ENCODE measurements at regions not wholly inside any gene's neighbourhood (a gene's known extent, or its start where the extent isn't known, plus 50 kb on each side); places are given as distances from the start of the nearest gene placed in this dataset.

DNA sequence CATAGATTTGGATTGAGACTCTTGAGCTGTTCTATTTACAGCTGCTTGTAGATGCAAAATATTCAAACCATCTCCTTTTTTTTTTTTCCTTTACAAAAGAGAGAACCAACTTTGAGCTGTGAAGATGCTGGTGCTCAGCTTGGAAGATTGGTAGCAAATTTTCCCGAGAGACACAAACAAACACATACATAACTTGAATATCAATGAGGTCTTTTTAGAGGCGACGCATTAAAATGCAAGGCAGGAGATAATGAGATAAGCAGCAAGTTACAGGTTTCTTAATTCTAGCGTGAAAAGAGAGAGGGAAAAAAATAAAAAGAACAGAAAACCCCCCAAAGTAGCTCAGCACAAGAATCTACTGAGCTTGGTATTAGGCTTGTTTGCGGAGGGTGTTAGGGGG, 247.0 kb upstream of the SORL1-AS1 start:
- DNase-seq (ENCODE audit: insufficient read length, low spot score), result no peak
- no peak for FAIRE-seq
- TF ChIP-seq, protein P1, sequence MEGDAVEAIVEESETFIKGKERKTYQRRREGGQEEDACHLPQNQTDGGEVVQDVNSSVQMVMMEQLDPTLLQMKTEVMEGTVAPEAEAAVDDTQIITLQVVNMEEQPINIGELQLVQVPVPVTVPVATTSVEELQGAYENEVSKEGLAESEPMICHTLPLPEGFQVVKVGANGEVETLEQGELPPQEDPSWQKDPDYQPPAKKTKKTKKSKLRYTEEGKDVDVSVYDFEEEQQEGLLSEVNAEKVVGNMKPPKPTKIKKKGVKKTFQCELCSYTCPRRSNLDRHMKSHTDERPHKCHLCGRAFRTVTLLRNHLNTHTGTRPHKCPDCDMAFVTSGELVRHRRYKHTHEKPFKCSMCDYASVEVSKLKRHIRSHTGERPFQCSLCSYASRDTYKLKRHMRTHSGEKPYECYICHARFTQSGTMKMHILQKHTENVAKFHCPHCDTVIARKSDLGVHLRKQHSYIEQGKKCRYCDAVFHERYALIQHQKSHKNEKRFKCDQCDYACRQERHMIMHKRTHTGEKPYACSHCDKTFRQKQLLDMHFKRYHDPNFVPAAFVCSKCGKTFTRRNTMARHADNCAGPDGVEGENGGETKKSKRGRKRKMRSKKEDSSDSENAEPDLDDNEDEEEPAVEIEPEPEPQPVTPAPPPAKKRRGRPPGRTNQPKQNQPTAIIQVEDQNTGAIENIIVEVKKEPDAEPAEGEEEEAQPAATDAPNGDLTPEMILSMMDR (IDR thresholded peaks at IDR 0.05; ENCODE audit: insufficient read depth, missing control alignments), result no peak

DNA sequence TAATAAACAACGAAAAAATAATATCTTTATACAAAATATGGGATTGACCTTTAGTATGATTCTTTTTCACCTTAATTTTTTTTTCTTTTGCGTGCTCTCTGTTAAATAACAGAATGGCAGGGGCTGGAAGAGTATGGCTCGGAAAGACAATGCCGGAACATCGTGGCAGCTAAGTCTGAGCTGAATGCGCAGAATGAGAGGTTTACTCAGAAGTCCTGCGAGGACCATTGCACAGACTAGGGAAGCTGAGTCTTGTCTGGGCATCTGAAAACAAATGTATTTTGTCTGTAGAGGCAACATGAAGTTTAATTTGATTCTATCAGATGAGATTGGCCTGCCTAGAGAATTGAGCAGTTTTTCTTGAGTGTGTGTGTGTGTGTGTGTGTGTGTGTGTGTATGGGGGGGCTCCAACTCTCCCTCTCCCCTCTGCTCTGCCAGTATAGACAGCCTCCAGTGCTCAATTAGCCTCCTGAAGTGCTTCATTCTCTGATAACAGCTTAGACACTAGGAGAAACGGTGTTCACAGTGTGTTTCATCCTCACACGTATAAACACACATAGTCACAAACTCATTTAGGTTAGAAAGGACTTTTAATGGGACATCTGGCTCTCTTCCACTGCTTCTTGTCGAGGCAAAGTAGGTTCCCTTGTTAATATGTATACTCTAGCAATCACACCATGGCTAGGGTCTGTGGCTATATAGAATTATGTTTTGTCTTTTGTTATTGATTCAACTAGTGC, 244.3 kb upstream of the SORL1-AS1 start:
- FAIRE-seq (no peak), DNase-seq (ENCODE audit: insufficient read length, low spot score) (no peak)
- TF ChIP-seq, protein P1 (IDR thresholded peaks at IDR 0.05; ENCODE audit: insufficient read depth, missing control alignments), result no peak

DNA sequence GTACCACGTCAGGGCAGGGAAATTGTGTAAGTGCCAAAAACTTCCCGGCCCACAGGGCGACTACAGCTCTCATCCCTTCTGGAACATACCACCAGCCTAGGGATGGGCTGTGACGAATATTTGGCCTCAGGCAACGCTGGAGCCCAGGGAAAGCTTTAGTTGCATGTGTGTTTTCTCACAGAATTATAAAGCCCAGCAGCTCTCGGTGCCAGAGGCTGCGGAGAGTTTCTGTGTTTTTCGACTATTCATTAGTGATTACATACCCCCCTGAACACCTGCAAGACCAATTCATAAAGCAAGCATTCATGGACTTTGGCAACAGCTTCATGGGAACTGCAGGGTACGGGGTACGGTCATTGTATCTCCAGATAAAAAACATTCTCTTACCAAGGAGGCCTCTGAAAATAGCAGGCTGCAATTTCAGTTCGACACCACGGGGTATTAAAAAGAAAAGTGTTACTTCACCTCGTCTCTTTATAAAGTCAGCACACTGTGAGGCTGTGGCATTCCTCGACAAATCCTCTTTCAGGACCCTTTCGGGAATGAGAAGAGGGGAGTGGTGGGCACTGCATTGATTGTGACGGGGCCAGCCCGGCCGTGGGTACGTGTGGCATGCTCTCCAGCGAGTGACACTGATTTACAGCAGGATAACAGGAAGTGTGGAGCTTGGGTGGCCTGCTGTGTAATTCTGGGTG, 243.6 kb upstream of the SORL1-AS1 start:
- FAIRE-seq (no peak), DNase-seq (ENCODE audit: insufficient read length, low spot score) (no peak)
- TF ChIP-seq, protein P1 (IDR thresholded peaks at IDR 0.05; ENCODE audit: insufficient read depth, missing control alignments), result no peak

DNA sequence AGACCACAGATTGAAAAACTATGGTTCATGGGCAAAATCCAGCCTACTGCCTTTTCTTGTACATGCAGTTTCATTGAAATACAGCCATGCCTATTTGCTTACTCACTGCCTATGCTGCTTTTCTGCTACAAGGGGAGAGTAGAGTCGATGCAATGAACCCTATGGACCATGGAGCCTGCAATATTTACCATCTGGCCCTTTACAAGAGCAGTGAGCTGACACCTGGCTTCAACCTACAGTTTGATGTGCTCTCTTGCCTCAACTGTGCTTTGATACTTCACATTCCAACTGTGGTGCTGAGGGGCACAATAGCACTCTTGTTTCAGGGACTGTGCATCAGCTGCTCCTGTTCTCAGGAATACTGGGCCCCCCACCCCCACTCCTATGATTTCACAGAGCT, 239.5 kb upstream of the SORL1-AS1 start:
- DNase-seq (ENCODE audit: insufficient read length, low spot score) (no peak), FAIRE-seq (no peak)
- TF ChIP-seq, protein P1 (IDR thresholded peaks at IDR 0.05; ENCODE audit: insufficient read depth, missing control alignments), result no peak

DNA sequence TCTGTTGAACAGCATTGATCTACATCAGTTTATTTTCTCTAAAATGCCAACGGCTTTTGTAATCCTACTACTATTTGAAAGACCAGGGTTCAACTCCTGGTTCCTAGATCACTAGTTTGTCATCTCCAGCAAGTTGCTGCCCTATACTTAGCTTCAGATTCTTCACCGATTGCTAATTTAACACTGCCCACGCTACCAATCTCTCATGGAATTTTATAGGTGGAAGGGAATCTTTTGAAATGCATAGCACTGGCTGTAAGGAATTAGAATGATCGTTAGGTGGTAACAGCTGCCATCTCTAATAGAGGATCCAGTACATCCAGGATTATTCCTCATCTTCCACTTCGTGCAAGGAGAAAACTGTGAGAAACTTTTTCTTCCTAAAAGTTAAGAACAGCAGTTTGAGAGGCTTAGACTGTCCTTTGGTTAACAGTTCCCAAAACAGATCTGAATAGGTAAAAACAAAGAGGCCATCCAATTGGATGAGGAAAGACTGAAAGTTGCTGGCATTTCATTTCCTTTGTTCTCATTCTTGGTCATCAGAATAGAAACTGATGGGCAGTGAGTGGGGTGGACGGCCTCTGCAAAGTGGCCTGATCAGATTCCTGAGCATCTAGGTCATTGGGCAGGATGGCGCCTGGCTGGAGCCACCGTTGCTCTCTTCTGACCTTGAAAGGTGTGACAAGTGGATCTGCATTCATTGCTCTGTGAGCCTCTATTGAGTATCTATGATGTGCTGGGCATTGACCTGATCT, 236.3 kb upstream of the SORL1-AS1 start:
- FAIRE-seq, result no peak
- TF ChIP-seq, protein P1 (IDR thresholded peaks at IDR 0.05; ENCODE audit: insufficient read depth, missing control alignments), result no peak
- DNase-seq (ENCODE audit: insufficient read length, low spot score), result no peak

DNA sequence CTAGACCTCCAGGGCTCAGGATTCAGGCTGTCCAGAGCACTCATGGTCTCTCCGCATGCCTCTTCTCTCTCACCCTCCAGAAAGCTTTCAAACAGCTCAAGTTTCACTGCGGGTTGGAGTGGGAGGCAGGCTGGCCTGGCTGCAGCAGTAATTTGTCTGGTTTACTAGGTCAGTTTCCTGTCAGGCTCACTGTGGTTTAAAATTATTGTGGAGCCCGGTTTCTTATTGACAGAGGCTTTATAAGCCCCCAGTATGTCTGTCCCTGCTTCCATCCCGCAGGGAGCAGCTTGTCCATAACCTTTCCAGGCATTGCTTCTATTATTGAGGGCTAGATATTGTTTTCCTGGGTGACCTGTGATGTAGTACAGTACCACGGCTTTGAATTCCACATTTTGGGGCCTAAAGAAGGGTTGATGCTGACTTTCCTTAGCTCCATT, 235.3 kb upstream of the SORL1-AS1 start:
- FAIRE-seq (no peak), DNase-seq (ENCODE audit: insufficient read length, low spot score) (no peak)
- TF ChIP-seq, protein P1 (IDR thresholded peaks at IDR 0.05; ENCODE audit: insufficient read depth, missing control alignments), result no peak

All from D721Med (cell line).